Endothelial cell of umbilical vein (primary cell): ENCODE measurements at regions not wholly inside any gene's neighbourhood (a gene's known extent, or its start where the extent isn't known, plus 50 kb on each side); places are given as distances from the start of the nearest gene placed in this dataset.

Source experiments
- BruUV-seq: library from RNA; stranded (reverse); fragments of 400-500 nt; replicated peaks from 2 replicates; lab custom pipeline; 2021; lab: Mats Ljungman, UMichigan
- CTCF ChIA-PET: fragments of 300-600, 350-600 bp; sonication (Branson Sonifier 250); formaldehyde crosslinking; loops from one replicate; lab custom pipeline; 2021; ENCODE audit warnings: antibody characterized with exemption, inconsistent platforms; lab: Charles Lee
- POLR2A ChIA-PET: fragments of 300-600, 350-600 bp; sonication (Branson Sonifier 250); formaldehyde crosslinking; loops from one replicate; lab custom pipeline; 2021; ENCODE audit warnings: antibody characterized with exemption, inconsistent platforms; lab: Charles Lee
- DNase-seq: peaks from one replicate; pipeline ENCODE4 v3.0.0-alpha.2; 2011; ENCODE audit warnings: low read depth, low spot score
- FAIRE-seq: peaks from 2 replicates; lab custom pipeline; 2011; peaks lifted over from hg19 to GRCh38; lab: Jason Lieb, UNC
- H2AFZ ChIP-seq: 2 replicates; pipeline ENCODE4 v1.6.0; 2012; ENCODE audit warnings: low read depth, low read length, control low read depth, inconsistent platforms
- H3K27ac ChIP-seq: 2 replicates; pipeline ENCODE4 v1.5.1; 2011; ENCODE audit warnings: low read depth, mild to moderate bottlenecking, control low read depth, low read length, moderate library complexity; ENCODE audit not compliant: insufficient read depth
- H3K27me3 ChIP-seq, 2 experiments: 2 replicates each; pipeline versions ENCODE4 v1.6.0 to v1.6.1; 2011; ENCODE audit warnings: low read length in 2 of 2, mixed read lengths in 1 of 2; ENCODE audit not compliant: control insufficient read depth in 2 of 2, insufficient read depth in 2 of 2
- H3K36me3 ChIP-seq, 2 experiments: 2 replicates in 1 of 2; 3 replicates in 1 of 2; pipeline ENCODE4 v1.5.1; 2011; ENCODE audit warnings: low read length in 2 of 2, mild to moderate bottlenecking in 1 of 2, moderate library complexity in 1 of 2; ENCODE audit not compliant: control insufficient read depth in 2 of 2, insufficient read depth in 2 of 2; ENCODE audit errors: extremely low read depth in 1 of 2
- H3K4me1 ChIP-seq: 3 replicates; pipeline ENCODE4 v1.5.1; 2011; ENCODE audit warnings: mild to moderate bottlenecking, low read length; ENCODE audit not compliant: control insufficient read depth, insufficient read depth; ENCODE audit errors: extremely low read depth
- H3K4me2 ChIP-seq: 2 replicates; pipeline ENCODE4 v1.6.1; 2011; ENCODE audit warnings: low read length, control low read depth, mixed read lengths; ENCODE audit not compliant: insufficient read depth
- H3K4me3 ChIP-seq, 3 experiments: fragments of 200-600 bp in 1 of 3; sonication (generic), shearing (Covaris generic) in 1 of 3; replicated peaks in 1 of 3; 2 replicates each; pipeline ENCODE4 v1.5.1; 2011 to 2016; ENCODE audit warnings: control low read depth in 3 of 3, low read length in 3 of 3, mild to moderate bottlenecking in 2 of 3, inconsistent platforms in 1 of 3, low read depth in 1 of 3, moderate library complexity in 1 of 3; ENCODE audit not compliant: insufficient read depth in 1 of 3
- H3K79me2 ChIP-seq: 2 replicates; pipeline ENCODE4 v1.6.0; 2012; ENCODE audit warnings: low read length, inconsistent platforms; ENCODE audit not compliant: control insufficient read depth, insufficient read depth
- H3K9ac ChIP-seq: replicated peaks from 2 replicates; pipeline ENCODE3; 2011; ENCODE audit warnings: low read length, control low read depth; ENCODE audit not compliant: insufficient read depth; ENCODE audit errors: extremely low read depth
- H3K9me1 ChIP-seq: replicated peaks from 3 replicates; pipeline ENCODE4 v1.6.0; 2011; ENCODE audit warnings: mild to moderate bottlenecking, low read length; ENCODE audit not compliant: control insufficient read depth, insufficient read depth; ENCODE audit errors: extremely low read depth
- H3K9me3 ChIP-seq: replicated peaks from 2 replicates; pipeline ENCODE4 v1.5.1; 2012; ENCODE audit warnings: low read length, inconsistent platforms; ENCODE audit not compliant: control insufficient read depth, insufficient read depth
- H4K20me1 ChIP-seq: replicated peaks from 2 replicates; pipeline ENCODE3; 2011; ENCODE audit warnings: mild to moderate bottlenecking, low read length; ENCODE audit not compliant: control insufficient read depth, insufficient read depth; ENCODE audit errors: extremely low read depth
- CTCF ChIP-seq, 2 donors: IDR thresholded peaks; 1 replicate in 1 of 2; 2 replicates in 1 of 2; pipeline ENCODE4 v1.5.1; 2011; ENCODE audit warnings: low read length in 2 of 2, mild to moderate bottlenecking in 2 of 2, moderate library complexity in 2 of 2, control low read depth in 1 of 2, inconsistent platforms in 1 of 2, low read depth in 1 of 2; ENCODE audit not compliant: insufficient read depth in 1 of 2; ENCODE audit errors: extremely low read depth in 1 of 2
- EZH2 ChIP-seq: IDR thresholded peaks from 2 replicates; pipeline ENCODE4 v1.6.1; 2012; ENCODE audit warnings: borderline replicate concordance, low read depth, mild to moderate bottlenecking, moderate library complexity, low read length, inconsistent platforms; ENCODE audit not compliant: severe bottlenecking
- FOS ChIP-seq: IDR thresholded peaks from 2 replicates; pipeline ENCODE4 v1.6.1; 2011; ENCODE audit warnings: mild to moderate bottlenecking, low read length, moderate library complexity, borderline replicate concordance; ENCODE audit not compliant: insufficient read depth
- GATA2 ChIP-seq: IDR thresholded peaks from 2 replicates; pipeline ENCODE4 v1.7.0; 2011; ENCODE audit warnings: low read depth, mild to moderate bottlenecking, moderate library complexity, mixed read lengths, low read length; ENCODE audit not compliant: insufficient read length, insufficient read depth
- JUN ChIP-seq: IDR thresholded peaks from 2 replicates; pipeline ENCODE4 v1.6.1; 2011; ENCODE audit warnings: borderline replicate concordance, low read depth; ENCODE audit not compliant: insufficient read length, insufficient read depth
- MAX ChIP-seq: IDR thresholded peaks from 2 replicates; pipeline ENCODE4 v1.6.1; 2011; ENCODE audit not compliant: insufficient read depth, insufficient read length
- MYC ChIP-seq: IDR thresholded peaks from one replicate; pipeline ENCODE4 v1.6.1; 2011; ENCODE audit warnings: mild to moderate bottlenecking, low read depth, low read length
- POLR2A ChIP-seq: IDR thresholded peaks from 2 replicates; pipeline ENCODE4 v1.6.1; 2012; ENCODE audit warnings: low read depth, mild to moderate bottlenecking, control low read depth, low read length
- POLR2AphosphoS5 ChIP-seq: IDR thresholded peaks from 2 replicates; pipeline ENCODE4 v1.6.1; 2012; ENCODE audit warnings: low read depth, mild to moderate bottlenecking, control low read depth, low read length, moderate library complexity; ENCODE audit not compliant: insufficient read depth
- dilution Hi-C: fragments of 300-500 bp; cut with MboI; formaldehyde crosslinking; loops from one replicate; pipeline ENCODE4 v1.15.0; 2019; ENCODE audit warnings: low sequenced_read_pairs; ENCODE audit not compliant: extremely low pct_ligation_motif_present
- intact Hi-C: fragments of 100-400 bp; cut with micrococcal nuclease; formaldehyde crosslinking; loops from one replicate; pipeline ENCODE4 v1.10.0; 2022

- H3K4me3 ChIP-seq, result no peak overlapping the region
- FAIRE-seq, result no peak
- TF ChIP-seq GATA2 (no peak), MAX (no peak), MYC (no peak), POLR2A (no peak), EZH2 (no peak), FOS (no peak), JUN (no peak), CTCF (IDR thresholded peaks at IDR 0.05; ENCODE audit: extremely low read depth in 1 of 2, insufficient read depth in 1 of 2, low read depth in 1 of 2, low read length in 2 of 2) (no peak), POLR2AphosphoS5 (no peak)
- no peaks in the 10 kb centered on the region for H3K9me3 ChIP-seq
- ChIA-PET POLR2A (no interaction called here), CTCF (no interaction called here)
- H3K36me3 ChIP-seq, result no peaks in the 10 kb centered on the region
- dilution Hi-C loops (no loop called here), intact Hi-C loops (no loop called here)
- H4K20me1 ChIP-seq, result no peaks in the 10 kb centered on the region
- H3K27ac ChIP-seq, result no peak overlapping the region
- no peak for DNase-seq
- H3K79me2 ChIP-seq, result no peaks in the 10 kb centered on the region
- no peak overlapping the region for H3K4me2 ChIP-seq
- H2AFZ ChIP-seq, result no peak overlapping the region
- peaks cover under 1% of the 10 kb centered on the region for H3K4me1 ChIP-seq
- BruUV-seq, result no TSS peak
- H3K27me3 ChIP-seq, result peaks cover 8 to 9% of the 10 kb centered on the region in 2 experiments
- H3K9me1 ChIP-seq, result no peaks in the 10 kb centered on the region
- H3K9ac ChIP-seq, result no peak overlapping the region
Measured at GRCh38 chr15:88739541-88739940, 63.7 kb upstream of the ACAN start.
